ENCODE measurements at regions not wholly inside any gene's neighbourhood (a gene's known extent, or its start where the extent isn't known, plus 50 kb on each side); places are given as distances from the start of the nearest gene placed in this dataset.

GRCh38 chr1:88618331-88618730 is 65.7 kb upstream of the PKN2 start:
- TF ChIP-seq CTCF (IDR thresholded peaks at IDR 0.05; ENCODE audit: low read length) (no peak), EZH2 (IDR thresholded peaks at IDR 0.05; ENCODE audit: borderline replicate concordance, low read length) (no peak)

Measured in OCI-LY1 (cell line).